Astrocyte of the spinal cord (primary cell): ENCODE measurements at regions not wholly inside any gene's neighbourhood (a gene's known extent, or its start where the extent isn't known, plus 50 kb on each side); places are given as distances from the start of the nearest gene placed in this dataset.
"Not testable (repeated sequence)": the region's sequence is repeated elsewhere in the genome, so short reads cannot be mapped to it uniquely, and the experiment has no call there.

Experiments used
- DNase-seq: peaks from one replicate; pipeline ENCODE4 v3.0.0; 2011; ENCODE audit warnings: low read depth, low spot score
- H3K4me3 ChIP-seq: 2 replicates; pipeline ENCODE4 v1.5.1; 2011; ENCODE audit warnings: low read depth, mild to moderate bottlenecking, low read length, moderate library complexity
- in situ Hi-C: cut with HindIII; loops from 2 replicates; pipeline ENCODE4 v1.10.0; 2017; ENCODE audit warnings: low sequenced_read_pairs
- TF ChIP-seq, protein P1 (sequence below): IDR thresholded peaks from 2 replicates; pipeline ENCODE4 v1.5.1; 2012; ENCODE audit warnings: low read depth, mild to moderate bottlenecking, low read length, inconsistent platforms

- no peak for DNase-seq
- no peak overlapping the region for H3K4me3 ChIP-seq
- TF ChIP-seq, protein P1, sequence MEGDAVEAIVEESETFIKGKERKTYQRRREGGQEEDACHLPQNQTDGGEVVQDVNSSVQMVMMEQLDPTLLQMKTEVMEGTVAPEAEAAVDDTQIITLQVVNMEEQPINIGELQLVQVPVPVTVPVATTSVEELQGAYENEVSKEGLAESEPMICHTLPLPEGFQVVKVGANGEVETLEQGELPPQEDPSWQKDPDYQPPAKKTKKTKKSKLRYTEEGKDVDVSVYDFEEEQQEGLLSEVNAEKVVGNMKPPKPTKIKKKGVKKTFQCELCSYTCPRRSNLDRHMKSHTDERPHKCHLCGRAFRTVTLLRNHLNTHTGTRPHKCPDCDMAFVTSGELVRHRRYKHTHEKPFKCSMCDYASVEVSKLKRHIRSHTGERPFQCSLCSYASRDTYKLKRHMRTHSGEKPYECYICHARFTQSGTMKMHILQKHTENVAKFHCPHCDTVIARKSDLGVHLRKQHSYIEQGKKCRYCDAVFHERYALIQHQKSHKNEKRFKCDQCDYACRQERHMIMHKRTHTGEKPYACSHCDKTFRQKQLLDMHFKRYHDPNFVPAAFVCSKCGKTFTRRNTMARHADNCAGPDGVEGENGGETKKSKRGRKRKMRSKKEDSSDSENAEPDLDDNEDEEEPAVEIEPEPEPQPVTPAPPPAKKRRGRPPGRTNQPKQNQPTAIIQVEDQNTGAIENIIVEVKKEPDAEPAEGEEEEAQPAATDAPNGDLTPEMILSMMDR: no peak
- in situ Hi-C loops: no loop called here
These were observed 146.7 kb downstream of the LRATD1 start for GRCh38 chr2:14779252-14779651.

DNA sequence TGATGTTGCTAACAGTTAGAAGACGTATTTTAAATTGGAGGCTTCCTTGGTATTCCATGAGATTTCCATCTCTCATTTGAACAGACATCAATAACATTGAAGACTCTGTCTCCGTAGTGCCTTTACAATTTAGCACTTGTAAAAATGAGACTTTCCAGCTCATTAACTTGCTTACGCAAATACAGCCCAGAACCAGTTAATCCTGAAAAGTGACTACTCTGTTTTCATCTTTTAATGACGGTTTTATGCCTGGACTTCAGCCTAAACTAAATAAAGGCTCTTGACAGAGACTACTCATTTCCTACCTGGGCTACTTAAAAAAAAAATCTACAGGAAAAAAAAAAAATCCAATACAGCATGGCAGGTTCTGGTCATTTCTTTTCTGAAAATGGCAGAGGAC, 148.6 kb downstream of the LRATD1 start:
- TF ChIP-seq, protein P1: no peak
- in situ Hi-C loops: no loop called here
- H3K4me3 ChIP-seq: no peak overlapping the region
- no peak for DNase-seq

DNA sequence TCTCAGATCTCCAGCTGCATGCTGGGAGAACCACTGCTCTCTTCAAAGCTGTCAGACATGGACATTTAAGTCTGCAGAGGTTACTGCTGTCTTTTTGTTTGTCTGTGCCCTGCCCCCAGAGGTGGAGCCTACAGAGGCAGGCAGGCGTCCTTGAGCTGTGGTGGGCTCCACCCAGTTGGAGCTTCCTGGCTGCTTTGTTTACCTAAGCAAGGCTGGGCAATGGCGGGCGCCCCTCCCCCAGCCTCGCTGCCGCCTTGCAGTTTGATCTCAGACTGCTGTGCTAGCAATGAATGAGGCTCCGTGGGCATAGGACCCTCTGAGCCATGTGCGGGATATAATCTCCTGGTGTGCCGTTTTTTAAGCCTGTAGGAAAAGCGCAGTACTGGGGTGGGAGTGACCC, 156.3 kb downstream of the LRATD1 start:
- DNase-seq, H3K4me3 ChIP-seq, in situ Hi-C loops: not testable (repeated sequence)

GRCh38 chr2:14790041-14790640, 157.6 kb downstream of the LRATD1 start:
- DNase-seq: no peak
- no peak overlapping the region for H3K4me3 ChIP-seq
- TF ChIP-seq, protein P1: no peak
- in situ Hi-C loops: no loop called here

DNA sequence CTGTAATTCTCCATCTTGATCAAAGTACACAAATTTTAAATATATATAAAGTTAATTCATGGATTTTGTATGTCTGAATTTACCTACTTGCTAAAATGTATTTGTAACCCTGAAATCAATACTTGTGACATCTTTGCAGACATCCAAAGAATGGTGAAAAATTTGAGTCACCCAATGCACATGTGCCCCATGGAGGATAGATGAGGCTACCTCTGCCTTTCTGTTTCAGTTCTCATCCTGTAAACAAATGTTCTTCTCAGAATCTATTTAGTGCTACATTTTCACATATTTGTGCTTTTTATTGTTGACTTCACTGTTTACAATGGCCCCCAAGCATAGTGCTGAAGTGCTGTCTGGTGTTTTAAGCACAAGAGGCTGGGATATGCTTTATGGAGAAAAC, 171.5 kb downstream of the LRATD1 start:
- in situ Hi-C loops: no loop called here
- TF ChIP-seq, protein P1: no peak
- H3K4me3 ChIP-seq: no peak overlapping the region
- no peak for DNase-seq

- no peak for DNase-seq
- TF ChIP-seq, protein P1: no peak
- in situ Hi-C loops: no loop called here
- H3K4me3 ChIP-seq: no peak overlapping the region
These were observed 172.4 kb downstream of the LRATD1 start for GRCh38 chr2:14804902-14805301.

DNA sequence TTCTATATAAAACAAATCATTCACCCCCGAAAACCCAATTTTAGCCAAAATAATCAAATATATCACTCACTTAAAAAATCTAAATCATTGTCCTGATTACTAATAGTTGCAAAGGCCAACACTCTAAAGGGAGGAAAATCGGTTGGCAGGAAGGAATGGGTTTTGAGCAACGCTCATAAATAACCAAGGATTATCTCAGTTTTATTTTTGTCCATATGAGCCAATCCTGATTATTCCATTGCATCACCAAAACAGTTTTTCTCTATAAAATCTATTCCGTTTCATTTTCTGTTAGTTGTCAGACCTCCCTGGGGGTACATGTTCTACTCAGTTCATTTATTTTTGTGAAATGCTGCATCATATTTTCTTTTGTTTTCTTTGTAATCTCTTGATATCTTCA, 174.1 kb downstream of the LRATD1 start:
- no peak for DNase-seq
- no peak overlapping the region for H3K4me3 ChIP-seq
- TF ChIP-seq, protein P1: no peak
- in situ Hi-C loops: no loop called here
